C4-2B (cell line): ENCODE measurements at regions not wholly inside any gene's neighbourhood (a gene's known extent, or its start where the extent isn't known, plus 50 kb on each side); places are given as distances from the start of the nearest gene placed in this dataset.

Source experiments
- H3K27ac ChIP-seq: fragments of 450-650 bp; 2 replicates; pipeline ENCODE4 v1.5.1; 2017
- CTCF ChIP-seq: fragments of 450-650 bp; conservative IDR thresholded peaks from 2 replicates; pipeline ENCODE4 v1.5.1; 2017; ENCODE audit warnings: mild to moderate bottlenecking
- ZFX ChIP-seq: fragments of 450-650 bp; IDR thresholded peaks from 2 replicates; pipeline ENCODE4 v1.6.1; 2017

GRCh38 chr12:38984388-38984787 lies 79.0 kb upstream of the CPNE8 start:
- H3K27ac ChIP-seq = no peak overlapping the region
- TF ChIP-seq CTCF (no peak), ZFX (no peak)

- no peak overlapping the region; the same call in 1 of the 2 replicates for H3K27ac ChIP-seq
- TF ChIP-seq ZFX (no peak), CTCF (no peak)
These were observed 77.8 kb upstream of the CPNE8 start for GRCh38 chr12:38983117-38983571.

GRCh38 chr12:38977132-38977531 lies 71.7 kb upstream of the CPNE8 start:
- TF ChIP-seq CTCF (no peak), ZFX (no peak)

GRCh38 chr12:38969706-38970105 lies 64.3 kb upstream of the CPNE8 start:
- no peak for TF ChIP-seq ZFX
- H3K27ac ChIP-seq = no peak overlapping the region

More at GRCh38 chr12:38977132-38977531, 71.7 kb upstream of the CPNE8 start:
- H3K27ac ChIP-seq = no peak overlapping the region

- TF ChIP-seq CTCF (no peak), ZFX (no peak)
- H3K27ac ChIP-seq = no peak overlapping the region
These were observed 56.3 kb upstream of the CPNE8 start for GRCh38 chr12:38961683-38962082.

- TF ChIP-seq CTCF = no peak
- TF ChIP-seq ZFX = no peak
- H3K27ac ChIP-seq = no peak overlapping the region
These were observed 55.6 kb upstream of the CPNE8 start for GRCh38 chr12:38961012-38961411.

- no peak overlapping the region for H3K27ac ChIP-seq
- TF ChIP-seq ZFX = no peak
- TF ChIP-seq CTCF = no peak
These were observed 50.9 kb upstream of the CPNE8 start for GRCh38 chr12:38956337-38956736.
